GM18873 (cell line): ENCODE measurements at regions not wholly inside any gene's neighbourhood (a gene's known extent, or its start where the extent isn't known, plus 50 kb on each side); places are given as distances from the start of the nearest gene placed in this dataset.

Experiments used
- ATAC-seq: cut with Tn5 transposase; IDR thresholded peaks from one replicate; pipeline ENCODE4 v1.9.1; 2021; ENCODE audit warnings: mild to moderate bottlenecking, moderate library complexity, moderate number of reproducible peaks; ENCODE audit not compliant: unreplicated experiment, low FRiP score

DNA sequence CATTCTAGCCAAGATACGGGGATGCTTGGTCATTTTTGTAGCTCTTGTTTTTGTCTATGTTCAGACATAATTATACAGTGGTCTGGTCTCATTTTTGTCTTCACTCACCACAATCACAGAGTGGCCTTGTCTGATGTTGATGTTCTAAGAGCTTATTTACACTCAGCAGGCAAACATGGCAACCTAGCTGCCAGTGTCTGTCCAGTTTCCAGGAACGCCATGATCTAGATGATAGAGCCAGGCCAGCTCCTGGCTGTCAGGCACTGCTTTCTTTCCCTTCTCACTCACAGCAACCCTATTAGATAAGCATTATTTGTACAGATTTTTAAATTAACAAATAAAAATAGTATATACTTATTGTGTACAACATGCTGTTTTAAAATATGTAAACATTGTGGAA lies 98.6 kb upstream of the PHF14 start:
- no peak for ATAC-seq

DNA sequence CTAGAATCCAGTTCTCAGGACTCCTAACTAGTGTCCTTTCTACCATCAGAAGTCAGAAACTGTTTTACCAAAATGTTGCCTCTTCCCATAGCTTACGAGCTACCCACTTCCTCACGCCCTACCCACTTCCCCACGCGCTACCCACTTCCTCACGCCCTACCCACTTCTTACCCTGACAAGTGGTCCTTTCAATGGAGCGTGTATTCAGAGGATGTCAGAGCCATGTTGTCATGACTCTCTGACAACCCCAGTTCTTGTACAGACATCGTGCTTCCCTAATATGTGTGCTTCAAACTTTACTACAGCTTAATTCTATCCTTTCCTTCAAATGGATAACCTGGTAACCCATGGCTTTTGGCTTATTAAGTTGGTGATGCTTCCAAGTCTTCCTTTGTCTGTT lies 84.8 kb upstream of the PHF14 start:
- ATAC-seq = peak; percentile 10

DNA sequence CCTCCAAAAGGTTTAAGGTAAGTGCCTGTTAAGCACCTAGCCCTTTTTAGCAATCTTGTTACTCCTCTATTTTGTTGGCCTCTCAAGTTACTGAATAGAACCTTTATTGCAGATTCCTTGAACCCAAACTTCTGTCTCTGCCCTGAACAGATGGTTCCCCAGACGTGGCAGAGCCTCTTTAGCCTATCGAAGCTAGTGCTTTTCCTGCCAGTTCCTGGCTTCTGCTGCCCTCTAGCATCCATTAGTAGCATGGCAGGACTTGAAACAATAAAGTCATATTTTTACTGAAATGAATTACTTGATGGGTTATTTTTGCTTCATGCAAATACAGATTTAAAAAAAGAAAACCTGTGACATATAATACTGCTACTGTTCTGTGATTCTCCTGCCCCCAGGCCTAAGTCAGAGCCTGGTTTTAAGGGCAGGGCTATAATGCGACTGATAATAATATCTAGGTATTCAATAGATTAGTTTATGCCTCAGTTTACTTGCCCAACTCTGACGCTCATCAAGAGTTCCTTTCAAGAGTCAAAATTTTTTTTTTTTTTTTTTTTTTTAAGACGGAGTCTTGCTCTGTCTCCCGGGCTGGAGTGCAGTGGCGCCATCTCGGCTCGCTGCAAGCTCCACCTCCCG lies 84.3 kb upstream of the PHF14 start:
- peak; percentile 95 for ATAC-seq

DNA sequence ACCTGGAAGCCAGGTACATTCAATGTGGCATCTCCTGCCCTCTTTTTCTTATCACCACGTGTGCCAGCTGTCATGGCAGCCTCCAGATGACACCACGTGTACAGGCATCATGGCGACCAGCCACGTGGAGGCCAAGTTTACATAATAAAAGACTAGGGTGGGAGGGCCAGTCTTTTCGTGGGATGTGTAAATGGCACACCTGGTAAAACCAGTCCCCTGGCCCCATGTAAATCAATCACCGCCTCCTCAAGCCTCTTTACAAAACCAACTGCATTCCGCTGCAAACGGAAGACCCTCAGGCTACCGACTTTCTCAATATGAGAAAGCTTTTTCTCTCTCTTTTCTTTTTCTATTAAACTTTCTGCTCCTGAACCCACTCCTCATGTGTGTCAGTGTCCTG lies 65.1 kb upstream of the PHF14 start:
- ATAC-seq = no peak

DNA sequence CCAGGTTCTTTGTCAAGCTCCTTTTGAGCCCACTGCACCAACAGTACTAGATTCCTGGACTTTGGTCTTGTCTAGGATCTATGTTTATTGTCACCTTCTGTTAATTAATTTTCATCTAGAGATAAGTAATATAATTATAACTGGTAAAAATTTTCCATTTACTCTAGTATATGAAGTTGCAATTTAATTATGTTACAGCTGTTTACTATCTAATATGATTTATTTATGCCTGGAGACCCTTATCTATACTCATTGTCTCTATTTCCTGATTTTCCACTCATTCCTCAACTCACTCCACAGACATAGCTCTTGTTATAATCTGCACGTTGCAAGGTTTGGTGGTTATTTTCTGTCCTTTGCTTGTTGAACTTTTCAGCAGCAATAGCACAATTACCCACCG lies 63.2 kb upstream of the PHF14 start:
- no peak for ATAC-seq

DNA sequence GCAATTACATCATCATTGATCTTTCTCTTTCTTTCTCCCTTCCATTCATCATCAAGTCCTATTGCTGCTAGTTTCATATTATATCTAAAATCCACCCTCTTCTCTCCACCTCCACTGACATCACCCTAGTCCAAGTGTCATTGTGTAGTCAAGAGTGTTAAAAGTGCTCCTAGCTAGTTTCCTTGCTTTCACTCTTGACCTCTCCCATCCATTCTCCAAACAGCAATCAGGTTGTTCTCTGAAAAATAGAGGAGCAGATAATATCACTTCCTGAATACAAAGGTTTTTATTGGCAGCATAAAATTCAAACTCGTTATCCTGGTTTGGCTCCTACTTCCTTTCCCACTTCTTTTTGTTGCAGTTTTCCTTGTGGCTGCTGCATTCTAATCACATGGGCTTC lies 61.6 kb upstream of the PHF14 start:
- ATAC-seq = no peak

DNA sequence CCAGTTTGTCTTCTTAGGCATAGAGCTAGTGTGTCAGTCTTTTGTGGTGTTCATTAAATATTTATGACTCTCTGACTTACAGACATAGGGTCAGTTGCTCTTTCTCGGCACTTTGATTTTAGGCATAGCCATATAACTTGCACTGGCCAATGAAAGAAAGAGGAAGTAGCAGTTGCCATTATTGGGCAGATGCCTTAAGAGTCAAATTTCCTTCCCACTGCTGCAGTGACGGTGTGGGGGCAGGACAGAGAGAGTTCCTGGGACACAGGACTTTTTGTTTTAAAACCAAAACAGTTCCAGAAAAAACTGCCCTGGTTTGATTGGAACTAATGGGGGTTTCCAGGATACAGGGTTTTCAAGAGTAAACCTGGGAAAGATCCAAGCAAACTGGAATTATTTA lies 60.2 kb upstream of the PHF14 start:
- no peak for ATAC-seq

DNA sequence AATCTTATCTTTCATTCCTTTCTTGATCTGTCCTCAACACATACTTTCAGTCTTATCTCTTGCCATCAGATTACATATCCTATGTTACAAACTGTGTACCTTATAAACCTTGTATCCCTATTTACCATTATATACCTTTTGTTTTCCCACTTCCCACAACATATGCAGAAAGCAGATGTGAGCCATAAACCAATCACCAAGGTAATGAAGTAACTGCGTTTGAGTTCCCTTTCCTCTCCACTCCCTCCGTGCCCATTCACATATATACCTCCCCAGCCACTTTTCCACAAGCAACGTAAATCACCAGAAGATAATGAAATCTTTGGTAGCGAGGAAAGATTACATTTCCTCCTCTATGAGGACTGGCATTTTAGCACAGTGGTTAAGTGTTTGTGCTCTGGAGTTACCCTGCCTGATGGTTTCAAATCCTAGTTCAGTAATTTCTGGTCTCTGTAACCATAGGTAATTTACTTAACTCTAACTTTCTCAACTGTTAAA lies 55.5 kb upstream of the PHF14 start:
- no peak for ATAC-seq

DNA sequence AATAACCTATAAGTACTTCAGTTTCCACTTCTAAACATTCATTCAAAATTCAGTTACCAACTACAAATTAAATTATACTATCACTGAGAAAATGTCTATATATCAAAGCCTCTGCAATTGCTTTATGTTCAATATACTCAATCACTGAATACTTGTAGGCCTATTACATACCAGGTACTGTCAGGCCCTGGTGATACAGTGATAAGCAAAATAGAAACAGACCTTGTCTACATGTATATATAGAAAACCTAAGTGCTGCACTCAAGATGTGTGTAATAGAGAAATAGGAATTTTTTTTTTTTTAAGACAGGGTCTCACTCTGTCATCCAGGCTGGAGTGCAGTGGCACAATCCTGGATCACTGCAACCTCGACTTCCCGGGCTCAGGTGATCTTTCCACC lies 53.7 kb upstream of the PHF14 start:
- ATAC-seq = no peak
